B cell (primary cell): ENCODE measurements at regions not wholly inside any gene's neighbourhood (a gene's known extent, or its start where the extent isn't known, plus 50 kb on each side); places are given as distances from the start of the nearest gene placed in this dataset.

Experiments
- ATAC-seq: fragments of 200-7000 bp; cut with Tn5 transposase; one replicate; pipeline ENCODE4 v1.10.0; 2021; ENCODE audit warnings: low read depth, mild to moderate bottlenecking, moderate number of reproducible peaks, moderate library complexity
- CTCF ChIA-PET: fragments of 350-600 bp; sonication (Branson Sonifier 250); formaldehyde crosslinking; loops from one replicate; lab custom pipeline; 2021; ENCODE audit warnings: antibody characterized with exemption, inconsistent platforms; lab: Charles Lee
- POLR2A ChIA-PET: fragments of 350-600 bp; sonication (Branson Sonifier 250); formaldehyde crosslinking; loops from one replicate; lab custom pipeline; 2021; ENCODE audit warnings: antibody characterized with exemption; lab: Charles Lee
- DNase-seq: peaks from one replicate; pipeline ENCODE4 v3.0.0; 2013
- H2AFZ ChIP-seq: 2 replicates; pipeline ENCODE4 v1.6.1; 2012; ENCODE audit warnings: mild to moderate bottlenecking, low read depth, low read length; ENCODE audit not compliant: insufficient read depth, poor library complexity, severe bottlenecking
- H3K27ac ChIP-seq, 2 donors: 1 replicate in 1 of 2; 2 replicates in 1 of 2; pipeline ENCODE4 v1.5.1; 2012 to 2013; ENCODE audit warnings: low read length in 2 of 2, mild to moderate bottlenecking in 2 of 2, moderate library complexity in 1 of 2
- H3K27me3 ChIP-seq, 4 experiments: fragments of 200-600 bp in 1 of 4; sonication (generic) in 1 of 4; replicated peaks in 1 of 4; 1 replicate in 2 of 4; 2 replicates in 2 of 4; pipeline versions ENCODE4 v1.6.1 to v1.7.0; 2013 to 2016; ENCODE audit warnings: low read length in 3 of 4, mild to moderate bottlenecking in 2 of 4, mixed read lengths in 1 of 4, moderate library complexity in 1 of 4; ENCODE audit not compliant: insufficient read depth in 4 of 4, control insufficient read depth in 3 of 4; ENCODE audit errors: control extremely low read depth in 1 of 4
- H3K36me3 ChIP-seq, 2 experiments: replicated peaks in 1 of 2; 1 replicate in 1 of 2; 2 replicates in 1 of 2; pipeline versions ENCODE4 v1.6.1 to v1.7.1; 2013; ENCODE audit warnings: low read length in 1 of 2; ENCODE audit not compliant: insufficient read depth in 2 of 2, control insufficient read depth in 1 of 2; ENCODE audit errors: control extremely low read depth in 1 of 2, extremely low read depth in 1 of 2
- H3K4me1 ChIP-seq, 2 donors: fragments of 200-600 bp in 1 of 2; sonication (generic) in 1 of 2; 1 replicate in 1 of 2; 2 replicates in 1 of 2; pipeline versions ENCODE4 v1.5.1 to v1.6.1; 2013 to 2017; ENCODE audit warnings: low read length in 2 of 2; ENCODE audit not compliant: control insufficient read depth in 2 of 2, insufficient read depth in 2 of 2
- H3K4me2 ChIP-seq: replicated peaks from 2 replicates; pipeline ENCODE3; 2012; ENCODE audit warnings: mild to moderate bottlenecking, low read depth, low read length; ENCODE audit not compliant: poor library complexity, severe bottlenecking
- H3K4me3 ChIP-seq, 5 experiments: fragments of 200-600 bp in 1 of 5; sonication (generic) in 1 of 5; 1 replicate in 3 of 5; 2 replicates in 2 of 5; pipeline versions ENCODE4 v1.5.1 to v1.7.0; 2011 to 2016; ENCODE audit warnings: low read length in 4 of 5, mild to moderate bottlenecking in 4 of 5, low read depth in 2 of 5, control low read depth in 1 of 5, moderate library complexity in 1 of 5; ENCODE audit not compliant: insufficient read depth in 1 of 5; ENCODE audit errors: control extremely low read depth in 1 of 5, extremely low read depth in 1 of 5
- H3K79me2 ChIP-seq: fragments of 200-600 bp; sonication (generic); one replicate; pipeline ENCODE4 v1.6.0; 2016; ENCODE audit warnings: low read length; ENCODE audit not compliant: control insufficient read depth, insufficient read depth
- H3K9ac ChIP-seq: fragments of 200-600 bp; sonication (generic); 2 replicates; pipeline ENCODE4 v1.6.1; 2017; ENCODE audit warnings: mild to moderate bottlenecking, low read length, moderate library complexity
- H3K9me3 ChIP-seq, 3 donors: one replicate each; pipeline versions ENCODE4 v1.6.1 to v1.7.1; 2013; ENCODE audit warnings: low read length in 2 of 3; ENCODE audit not compliant: control insufficient read depth in 2 of 3, insufficient read depth in 1 of 3; ENCODE audit errors: control extremely low read depth in 1 of 3
- H4K20me1 ChIP-seq: 2 replicates; pipeline ENCODE4 v1.6.0; 2012; ENCODE audit warnings: mild to moderate bottlenecking, low read length; ENCODE audit not compliant: insufficient read depth, control insufficient read depth, poor library complexity, severe bottlenecking
- H3K27ac Mint-ChIP-seq: one replicate; pipeline ENCODE4 v1.8.0; 2021; ENCODE audit warnings: mixed read lengths
- H3K27me3 Mint-ChIP-seq: one replicate; pipeline ENCODE4 v1.8.0; 2021; ENCODE audit warnings: mixed read lengths
- H3K4me1 Mint-ChIP-seq: one replicate; pipeline ENCODE4 v1.8.0; 2021; ENCODE audit warnings: mixed read lengths
- H3K4me3 Mint-ChIP-seq: one replicate; pipeline ENCODE4 v1.8.0; 2021; ENCODE audit warnings: mixed read lengths
- H3K9me3 Mint-ChIP-seq: one replicate; pipeline ENCODE4 v1.8.0; 2022; ENCODE audit warnings: mixed read lengths; ENCODE audit not compliant: insufficient read depth
- CTCF ChIP-seq: fragments of 200-600 bp; IDR thresholded peaks from one replicate; pipeline ENCODE4 v1.8.0; 2022; ENCODE audit warnings: antibody characterized with exemption, mild to moderate bottlenecking
- EZH2 ChIP-seq: IDR thresholded peaks from 2 replicates; pipeline ENCODE4 v1.6.1; 2012; ENCODE audit warnings: borderline replicate concordance, low read depth, mild to moderate bottlenecking, moderate library complexity, low read length; ENCODE audit not compliant: insufficient read depth, poor library complexity, severe bottlenecking
- WGBS: methylation state at CpG from one replicate; pipeline ENCODE4 v1.1.5; 2013; ENCODE audit warnings: missing lambda C conversion rate; ENCODE audit not compliant: insufficient coverage; 5-methylcytosine and 5-hydroxymethylcytosine counted together
- intact Hi-C: fragments of 100-400 bp; cut with micrococcal nuclease; formaldehyde crosslinking; loops from one replicate; pipeline ENCODE4 v1.10.0; 2022

GRCh38 chr2:123624816-123625215, 400.3 kb upstream of the CNTNAP5 start:
- H3K27ac Mint-ChIP-seq: no peak overlapping the region
- CTCF ChIA-PET: no interaction called here
- TF ChIP-seq EZH2: no peak
- TF ChIP-seq CTCF: no peak

GRCh38 chr2:123636232-123636631, 388.9 kb upstream of the CNTNAP5 start:
- no peaks in the 10 kb centered on the region for H3K27me3 ChIP-seq
- no peak overlapping the region for H3K9ac ChIP-seq
- POLR2A ChIA-PET: no interaction called here
- no peaks in the 10 kb centered on the region for H4K20me1 ChIP-seq
- Mint-ChIP-seq H3K4me3 (no peak overlapping the region), H3K4me1 (no peaks in the 10 kb centered on the region), H3K27me3 (no peaks in the 10 kb centered on the region), H3K9me3 (peaks cover 8% of the 10 kb centered on the region), H3K27ac (no peak overlapping the region)
- H3K4me2 ChIP-seq: no peak overlapping the region
- H3K4me3 ChIP-seq: no peak overlapping the region
- no peaks in the 10 kb centered on the region for H3K4me1 ChIP-seq
- no peaks in the 10 kb centered on the region for H3K79me2 ChIP-seq
- peaks cover 0 to 3% (median 0%) of the 10 kb centered on the region in 3 donors for H3K9me3 ChIP-seq
- no peak overlapping the region for H2AFZ ChIP-seq
- no CpG with 5 or more reads among the region's 1 CpG for WGBS
- no peak overlapping the region for H3K27ac ChIP-seq
- CTCF ChIA-PET: no interaction called here
- TF ChIP-seq CTCF (no peak), EZH2 (no peak)
- no peaks in the 10 kb centered on the region for H3K36me3 ChIP-seq
- ATAC-seq (no peak), DNase-seq (no peak)
- intact Hi-C loops: no loop called here

More at GRCh38 chr2:123624816-123625215, 400.3 kb upstream of the CNTNAP5 start:
- peaks cover 0 to 1% (median 0%) of the 10 kb centered on the region in 3 donors for H3K9me3 ChIP-seq
- WGBS: 100% methylated on average over 1 of the region's 3 CpGs
- H3K9me3 Mint-ChIP-seq: peaks cover 2% of the 10 kb centered on the region
- H3K36me3 ChIP-seq: no peaks in the 10 kb centered on the region
- intact Hi-C loops: no loop called here
- ATAC-seq (no peak), DNase-seq (no peak)
- H2AFZ ChIP-seq: no peak overlapping the region
- H3K4me1 ChIP-seq: no peaks in the 10 kb centered on the region
- H3K4me2 ChIP-seq: no peak overlapping the region
- H4K20me1 ChIP-seq: no peaks in the 10 kb centered on the region
- H3K27me3 Mint-ChIP-seq: no peaks in the 10 kb centered on the region
- H3K79me2 ChIP-seq: no peaks in the 10 kb centered on the region
- no peaks in the 10 kb centered on the region for H3K4me1 Mint-ChIP-seq
- H3K9ac ChIP-seq: no peak overlapping the region
- POLR2A ChIA-PET: no interaction called here
- H3K27me3 ChIP-seq: no peaks in the 10 kb centered on the region
- H3K27ac ChIP-seq: no peak overlapping the region
- H3K4me3 Mint-ChIP-seq: no peak overlapping the region
- no peak overlapping the region for H3K4me3 ChIP-seq
